ENCODE measurements at regions not wholly inside any gene's neighbourhood (a gene's known extent, or its start where the extent isn't known, plus 50 kb on each side); places are given as distances from the start of the nearest gene placed in this dataset.
"Not testable (repeated sequence)": the region's sequence is repeated elsewhere in the genome, so short reads cannot be mapped to it uniquely, and the experiment has no call there.

GRCh38 chr21:5084246-5084645 is 5437.1 kb upstream of the TPTE start:
- TF ChIP-seq CTCF (IDR thresholded peaks at IDR 0.05; ENCODE audit: low read depth, low read length); POLR2A (IDR thresholded peaks at IDR 0.05; ENCODE audit: extremely low read depth, insufficient read length); MYC (IDR thresholded peaks at IDR 0.05; ENCODE audit: low read depth, low read length): not testable (repeated sequence)

Data from NB4 (cell line).